Fibroblast of lung (primary cell): ENCODE measurements at regions not wholly inside any gene's neighbourhood (a gene's known extent, or its start where the extent isn't known, plus 50 kb on each side); places are given as distances from the start of the nearest gene placed in this dataset.
A peak's percentile ranks its signal among the peaks of the same experiment; 100 is the strongest.

Experiments used
- DNase-seq, 2 donors: peaks; one replicate each; pipeline versions ENCODE4 v3.0.0 to v3.0.0-alpha.2; 2010; ENCODE audit warnings: low read depth in 2 of 2
- H2AFZ ChIP-seq: 2 replicates; pipeline ENCODE4 v1.5.1; 2012; ENCODE audit warnings: low read length, control low read depth, inconsistent platforms
- H3K27ac ChIP-seq: 2 replicates; pipeline ENCODE4 v1.5.1; 2011; ENCODE audit warnings: low read length, control low read depth; ENCODE audit not compliant: insufficient read depth
- H3K27me3 ChIP-seq: 2 replicates; pipeline ENCODE4 v1.5.1; 2011; ENCODE audit warnings: mild to moderate bottlenecking, low read length; ENCODE audit not compliant: control insufficient read depth, insufficient read depth
- H3K36me3 ChIP-seq: 2 replicates; pipeline ENCODE4 v1.5.1; 2011; ENCODE audit warnings: low read length; ENCODE audit not compliant: control insufficient read depth, insufficient read depth
- H3K4me1 ChIP-seq: 2 replicates; pipeline ENCODE4 v1.5.1; 2011; ENCODE audit warnings: low read length; ENCODE audit not compliant: control insufficient read depth, insufficient read depth; ENCODE audit errors: extremely low read depth
- H3K4me2 ChIP-seq: 2 replicates; pipeline ENCODE4 v1.5.1; 2011; ENCODE audit warnings: low read length, control low read depth; ENCODE audit not compliant: insufficient read depth; ENCODE audit errors: extremely low read depth
- H3K4me3 ChIP-seq, 4 experiments: fragments of 200-600 bp in 1 of 4; sonication (generic) in 1 of 4; replicated peaks in 1 of 4; 2 replicates each; pipeline ENCODE4 v1.5.1; 2011 to 2016; ENCODE audit warnings: low read length in 4 of 4, low read depth in 3 of 4, mild to moderate bottlenecking in 3 of 4, control low read depth in 2 of 4, inconsistent platforms in 1 of 4, mixed read lengths in 1 of 4; ENCODE audit not compliant: insufficient read depth in 1 of 4; ENCODE audit errors: control extremely low read depth in 1 of 4
- H3K79me2 ChIP-seq: 2 replicates; pipeline ENCODE4 v1.5.1; 2012; ENCODE audit warnings: mild to moderate bottlenecking, low read length, inconsistent platforms; ENCODE audit not compliant: control insufficient read depth, insufficient read depth
- H3K9ac ChIP-seq: 2 replicates; pipeline ENCODE4 v1.5.1; 2011; ENCODE audit warnings: mild to moderate bottlenecking, low read length, control low read depth; ENCODE audit not compliant: insufficient read depth
- H3K9me3 ChIP-seq: 2 replicates; pipeline ENCODE4 v1.5.1; 2012; ENCODE audit warnings: low read depth, low read length; ENCODE audit not compliant: control insufficient read depth, insufficient read depth
- H4K20me1 ChIP-seq: 2 replicates; pipeline ENCODE4 v1.5.1; 2011; ENCODE audit warnings: low read length; ENCODE audit not compliant: control insufficient read depth, insufficient read depth; ENCODE audit errors: extremely low read depth
- CTCF ChIP-seq, 2 donors: IDR thresholded peaks in 1 of 2; conservative IDR thresholded peaks in 1 of 2; 1 replicate in 1 of 2; 2 replicates in 1 of 2; pipeline ENCODE4 v1.5.1; 2011 to 2012; ENCODE audit warnings: low read length in 2 of 2, control low read depth in 1 of 2, inconsistent platforms in 1 of 2, low read depth in 1 of 2, mild to moderate bottlenecking in 1 of 2
- EZH2 ChIP-seq: IDR thresholded peaks from 2 replicates; pipeline ENCODE4 v1.5.1; 2012; ENCODE audit warnings: low read length, control low read depth, mild to moderate bottlenecking; ENCODE audit errors: missing control alignments

DNA sequence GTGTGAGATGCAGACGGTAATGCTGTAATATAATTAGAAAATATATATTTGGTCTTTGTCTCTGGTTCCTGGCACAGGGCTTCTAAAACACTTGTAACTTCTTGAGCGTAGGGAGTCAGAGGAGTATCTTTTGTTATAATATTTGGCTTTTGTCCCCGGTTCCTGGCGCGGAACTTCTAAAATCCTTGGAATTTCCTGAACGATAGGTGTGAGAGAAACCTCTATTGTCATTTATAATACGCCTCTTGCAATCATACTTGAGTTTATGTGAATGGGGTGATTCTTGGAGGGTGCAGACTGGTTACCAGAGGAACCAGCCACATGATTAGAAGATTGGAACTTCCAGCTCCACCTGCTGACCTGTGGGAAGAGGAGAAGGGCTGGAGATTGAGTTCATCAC, 54.1 kb upstream of the ZBED5 start:
- H3K4me1 ChIP-seq = peaks cover 20% of the 10 kb centered on the region
- no peak overlapping the region for H2AFZ ChIP-seq

DNA sequence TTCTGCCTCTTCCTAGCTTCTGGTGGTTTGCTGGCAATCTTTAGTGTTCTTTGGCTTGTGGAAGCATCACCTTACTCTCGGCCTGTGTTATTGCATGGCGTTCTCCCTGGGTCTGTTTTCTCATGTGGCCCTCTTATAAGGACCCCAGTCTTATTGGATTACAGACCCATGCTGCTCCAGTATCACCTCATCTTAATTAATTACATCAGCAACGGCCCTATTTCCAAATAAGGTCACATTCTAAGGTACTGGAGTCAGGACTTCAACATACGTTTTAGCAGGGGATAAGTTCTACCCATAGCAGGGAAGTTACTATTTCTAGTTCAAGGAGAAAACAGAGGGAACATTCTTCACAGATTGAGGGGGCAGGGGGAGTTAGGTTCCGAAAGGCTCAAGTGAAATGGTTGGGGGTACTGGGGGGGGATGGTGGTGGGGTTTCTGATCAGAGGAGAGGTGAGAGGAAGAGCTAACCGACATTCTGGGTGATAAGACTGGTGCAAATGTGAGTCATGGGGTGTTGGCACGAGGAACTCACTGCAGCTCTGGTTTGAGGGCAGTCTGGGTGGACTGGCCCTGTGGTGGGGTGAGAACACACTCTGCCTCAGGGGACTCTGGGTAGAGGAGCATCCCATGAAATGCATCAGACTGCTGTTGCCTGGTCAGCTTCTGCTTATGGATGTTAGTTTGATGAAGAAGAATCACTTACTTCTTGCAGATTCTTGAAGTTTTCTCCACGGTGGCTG, 51.5 kb upstream of the ZBED5 start:
- Histone ChIP-seq H3K27me3 (no peaks in the 10 kb centered on the region), H4K20me1 (no peaks in the 10 kb centered on the region), H3K4me1 (peaks cover 28% of the 10 kb centered on the region), H3K9ac (no peak overlapping the region), H3K4me3 (no peak overlapping the region), H3K4me2 (no peak overlapping the region), H3K27ac (no peak overlapping the region), H2AFZ (no peak overlapping the region), H3K9me3 (no peaks in the 10 kb centered on the region), H3K79me2 (no peaks in the 10 kb centered on the region), H3K36me3 (no peaks in the 10 kb centered on the region)
- TF ChIP-seq EZH2 = no peak
- peak in 1 of 2 donors; percentile 72 for DNase-seq

More for the DNA sequence above, 54.1 kb upstream of the ZBED5 start:
- H3K27me3 ChIP-seq = no peaks in the 10 kb centered on the region
- no peak overlapping the region for H3K4me3 ChIP-seq
- H3K36me3 ChIP-seq = no peaks in the 10 kb centered on the region
- no peak overlapping the region for H3K4me2 ChIP-seq
- no peaks in the 10 kb centered on the region for H3K9me3 ChIP-seq
- TF ChIP-seq EZH2 = no peak
- no peak for TF ChIP-seq CTCF (conservative IDR thresholded peaks at IDR 0.05 in 1 of 2, IDR thresholded peaks at IDR 0.05 in 1 of 2; ENCODE audit: low read depth in 1 of 2, low read length in 2 of 2)
- no peaks in the 10 kb centered on the region for H4K20me1 ChIP-seq
- DNase-seq = no peak
- H3K79me2 ChIP-seq = no peaks in the 10 kb centered on the region
- H3K27ac ChIP-seq = no peak overlapping the region
- no peak overlapping the region for H3K9ac ChIP-seq

DNA sequence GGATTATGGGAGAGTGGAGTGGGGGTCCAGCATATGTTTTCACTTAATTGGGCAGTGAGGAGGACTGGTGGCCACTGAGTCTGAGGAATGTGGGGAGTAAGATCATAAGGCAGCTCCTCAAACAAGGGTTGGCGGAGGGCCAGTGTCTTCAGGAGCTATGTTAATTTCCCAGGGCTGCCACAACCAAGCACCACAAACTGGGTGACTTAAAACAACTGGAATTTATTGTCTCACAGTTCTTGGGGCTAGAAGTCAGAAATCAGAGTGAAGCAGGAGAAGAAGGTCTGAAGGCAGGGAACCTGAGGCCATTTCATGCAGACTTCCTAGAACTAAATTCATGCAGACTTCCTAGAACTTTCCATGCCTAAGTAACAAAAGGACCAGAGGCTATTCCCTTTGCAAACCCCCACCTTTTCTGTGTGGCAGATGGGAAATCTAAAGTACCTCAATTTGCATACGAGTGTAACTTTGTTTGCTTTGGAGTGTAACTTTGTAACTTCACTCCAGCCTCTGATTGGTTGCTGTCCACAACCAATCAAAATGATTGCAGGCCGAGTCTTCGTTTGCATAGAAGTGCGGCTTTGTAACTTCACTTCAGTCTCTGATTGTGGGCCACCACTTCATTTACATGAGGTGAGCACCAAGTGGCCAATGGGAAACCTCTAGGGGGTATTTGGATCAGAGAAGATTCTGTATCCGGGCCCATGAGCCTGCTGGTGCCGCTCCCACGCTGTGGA, 50.5 kb upstream of the ZBED5 start:
- Histone ChIP-seq H3K9ac (no peak overlapping the region), H3K4me2 (no peak overlapping the region), H3K27ac (peak overlapping the region; percentile 26), H3K36me3 (no peaks in the 10 kb centered on the region), H3K4me1 (peaks cover 28% of the 10 kb centered on the region), H2AFZ (no peak overlapping the region), H3K4me3 (no peak overlapping the region), H4K20me1 (no peaks in the 10 kb centered on the region), H3K27me3 (no peaks in the 10 kb centered on the region), H3K79me2 (no peaks in the 10 kb centered on the region), H3K9me3 (no peaks in the 10 kb centered on the region)
- TF ChIP-seq CTCF (conservative IDR thresholded peaks at IDR 0.05 in 1 of 2, IDR thresholded peaks at IDR 0.05 in 1 of 2; ENCODE audit: low read depth in 1 of 2, low read length in 2 of 2) (no peak), EZH2 (no peak)
- peak; percentile 84 to 98 for DNase-seq
